ENCODE measurements at regions not wholly inside any gene's neighbourhood (a gene's known extent, or its start where the extent isn't known, plus 50 kb on each side); places are given as distances from the start of the nearest gene placed in this dataset.

GRCh38 chr4:187178587-187178986 is 454.9 kb upstream of the FAT1 start:
- Histone ChIP-seq H4K91ac (replicated peaks; ENCODE audit: insufficient read length, low read length) (no peak overlapping the region), H3K9me3 (ENCODE audit: insufficient read depth in 2 of 2, low read depth in 1 of 2, low read length in 1 of 2) (no peaks in the 10 kb centered on the region), H3K79me1 (ENCODE audit: low read depth, low read length) (no peaks in the 10 kb centered on the region), H2AFZ (ENCODE audit: low read length) (no peak overlapping the region), H2BK20ac (ENCODE audit: low read length) (no peak overlapping the region), H3K36me3 (ENCODE audit: control insufficient read depth in 2 of 4, insufficient read depth in 4 of 4, low read length in 3 of 4) (no peaks in the 10 kb centered on the region), H4K5ac (ENCODE audit: insufficient read length, low read depth, low read length) (no peak overlapping the region), H3K14ac (ENCODE audit: insufficient read length) (no peak overlapping the region), H3K79me2 (ENCODE audit: control insufficient read depth in 1 of 2, insufficient read depth in 2 of 2, low read length in 2 of 2) (no peaks in the 10 kb centered on the region), H3K27ac (ENCODE audit: low read depth, low read length) (no peak overlapping the region), H2BK5ac (ENCODE audit: low read depth, low read length) (no peak overlapping the region), H3K4me3 (ENCODE audit: extremely low read depth in 1 of 4, insufficient read depth in 2 of 4, low read depth in 3 of 4, low read length in 4 of 4) (no peak overlapping the region), H3K4me2 (ENCODE audit: insufficient read depth in 1 of 2, low read depth in 2 of 2, low read length in 2 of 2) (no peak overlapping the region), H2BK120ac (replicated peaks; ENCODE audit: low read depth, low read length) (no peak overlapping the region), H3K9ac (replicated peaks in 1 of 4; ENCODE audit: extremely low read depth in 1 of 4, low read depth in 3 of 4, low read length in 3 of 4) (no peak overlapping the region), H3K4ac (replicated peaks; ENCODE audit: insufficient read length, low read depth, low read length) (no peak overlapping the region), H3K23me2 (ENCODE audit: low read depth, low read length) (no peaks in the 10 kb centered on the region; the same call in 1 of the 2 replicates), H4K8ac (ENCODE audit: extremely low read depth, insufficient read depth, low read length) (no peak overlapping the region), H2BK15ac (ENCODE audit: low read length) (no peak overlapping the region), H3K23ac (ENCODE audit: insufficient read length) (no peak overlapping the region), H4K20me1 (replicated peaks in 1 of 2; ENCODE audit: control insufficient read depth in 1 of 2, insufficient read depth in 2 of 2, low read length in 2 of 2) (no peaks in the 10 kb centered on the region), H2AK5ac (ENCODE audit: low read depth, low read length) (no peak overlapping the region), H3K4me1 (replicated peaks in 1 of 4; ENCODE audit: control insufficient read depth in 3 of 4, insufficient read depth in 4 of 4, low read length in 3 of 4) (peaks cover 0 to 3% (median under 1%) of the 10 kb centered on the region in 4 experiments; a peak in 2 of 7 replicates), H2BK12ac (ENCODE audit: low read depth, low read length) (no peak overlapping the region), H3K27me3 (replicated peaks in 1 of 4; ENCODE audit: control insufficient read depth in 3 of 4, extremely low read depth in 1 of 4, insufficient read depth in 3 of 4, low read length in 3 of 4) (peaks cover 0 to 1% (median 0%) of the 10 kb centered on the region in 4 experiments; a peak in 1 of 7 replicates), H3K18ac (ENCODE audit: extremely low read depth, low read length) (no peak overlapping the region), H3K56ac (replicated peaks; ENCODE audit: insufficient read length, low read depth, low read length) (no peak overlapping the region)
- ChIA-PET POLR2A (ENCODE audit: partially characterized antibody) (no interaction called here), CTCF (ENCODE audit: partially characterized antibody) (interaction anchor here (0.7 kb wide), 1 partner anchor 391 kb away, joined by 3 read pairs; no protein-coding TSS in a partner anchor)
- WGBS, 2 experiments (ENCODE audit: extremely low coverage in 1 of 2, insufficient coverage in 1 of 2, insufficient read length in 1 of 2, insufficient replicate concordance in 2 of 2, low coverage in 1 of 2, low lambda C conversion rate in 2 of 2, missing lambda C conversion rate in 1 of 2) = 91% methylated on average over 6 of the region's 6 CpGs; no CpG with 5 or more reads in 1 of the 2 experiments
- no peak for TF ChIP-seq SP2 (IDR thresholded peaks at IDR 0.05; ENCODE audit: low read length)
- no peak for TF ChIP-seq SIX5 (IDR thresholded peaks at IDR 0.05; ENCODE audit: low read depth, low read length)
- TF ChIP-seq EP300 (IDR thresholded peaks at IDR 0.05; ENCODE audit: borderline replicate concordance in 1 of 2, low read depth in 2 of 2, low read length in 2 of 2) = no peak
- no peak for FAIRE-seq
- no peak for DNase-seq (ENCODE audit: low read depth in 1 of 2, low spot score in 2 of 2)

Data from H1 (cell line).